ENCODE measurements at regions not wholly inside any gene's neighbourhood (a gene's known extent, or its start where the extent isn't known, plus 50 kb on each side); places are given as distances from the start of the nearest gene placed in this dataset.

- TF ChIP-seq YY1 (IDR thresholded peaks at IDR 0.05; ENCODE audit: low read depth, low read length) (no peak), POLR2A (IDR thresholded peaks at IDR 0.05; ENCODE audit: control extremely low read depth in 1 of 2, low read depth in 2 of 2, low read length in 2 of 2) (no peak), CTCF (IDR thresholded peaks at IDR 0.05; ENCODE audit: control extremely low read depth in 1 of 3, insufficient read depth in 1 of 3, low read depth in 1 of 3, low read length in 3 of 3) (no peak), ATF3 (IDR thresholded peaks at IDR 0.05; ENCODE audit: insufficient read depth, low read depth, low read length) (no peak), MAFK (IDR thresholded peaks at IDR 0.05; ENCODE audit: low read depth, low read length) (no peak), JUND (IDR thresholded peaks at IDR 0.05; ENCODE audit: low read length) (no peak), CHD2 (IDR thresholded peaks at IDR 0.05; ENCODE audit: low read length) (no peak), GABPA (IDR thresholded peaks at IDR 0.05; ENCODE audit: borderline replicate concordance, insufficient read depth, low read length) (no peak), BRCA1 (IDR thresholded peaks at IDR 0.05; ENCODE audit: low read depth, low read length) (no peak)
Observed at GRCh38 chr7:46123756-46124343, 202.8 kb upstream of the IGFBP3 start.

All from H1 (cell line).